Testis (tissue), 2 donors: ENCODE measurements at regions not wholly inside any gene's neighbourhood (a gene's known extent, or its start where the extent isn't known, plus 50 kb on each side); places are given as distances from the start of the nearest gene placed in this dataset.

ENCODE experiments used
- DNase-seq: peaks from one replicate; pipeline ENCODE4 v3.0.0-alpha.2; 2019
- H3K27ac ChIP-seq, 2 donors: fragments of 200-600 bp; sonication (generic); one replicate each; pipeline ENCODE4 v1.5.1; 2019
- H3K27me3 ChIP-seq: fragments of 200-600 bp; sonication (generic); one replicate; pipeline ENCODE4 v1.5.1; 2019
- H3K36me3 ChIP-seq: fragments of 200-600 bp; sonication (generic); one replicate; pipeline ENCODE4 v1.5.1; 2017; ENCODE audit warnings: low read depth; ENCODE audit errors: missing control alignments
- H3K4me1 ChIP-seq: fragments of 200-600 bp; sonication (generic); one replicate; pipeline ENCODE4 v1.5.1; 2019
- H3K4me3 ChIP-seq, 2 donors: fragments of 200-600 bp; sonication (generic); one replicate each; pipeline ENCODE4 v1.5.1; 2017 to 2019
- H3K9me3 ChIP-seq: fragments of 200-600 bp; sonication (generic); one replicate; pipeline ENCODE4 v1.5.1; 2017
- CTCF ChIP-seq, 3 experiments: fragments of 450-650 bp in 2 of 3; fragments of 200-600 bp in 1 of 3; sonication (generic) in 1 of 3; IDR thresholded peaks; one replicate each; pipeline ENCODE4 v1.5.1; 2016 to 2019; ENCODE audit warnings: antibody characterized with exemption in 3 of 3, mild to moderate bottlenecking in 2 of 3, moderate library complexity in 1 of 3
- POLR2A ChIP-seq: fragments of 450-650 bp; IDR thresholded peaks from one replicate; pipeline ENCODE4 v1.6.1; 2017; ENCODE audit warnings: antibody characterized with exemption, mild to moderate bottlenecking, moderate library complexity
- WGBS, 2 donors: methylation state at CpG; one replicate each; pipeline ENCODE4 v1.1.5; 2018; 5-methylcytosine and 5-hydroxymethylcytosine counted together
- intact Hi-C: fragments of 100-400 bp; cut with DNase I; formaldehyde crosslinking; loops from one replicate; pipeline ENCODE4 v1.15.1; 2023; ENCODE audit warnings: low total_unique reads

GRCh38 chr5:168015506-168015905 lies 275.9 kb upstream of the WWC1 start:
- peaks cover 2% of the 10 kb centered on the region for H3K4me1 ChIP-seq
- intact Hi-C loops = no loop called here
- no peak overlapping the region for H3K4me3 ChIP-seq
- 77 to 86% methylated on average over 7 of the region's 7 CpGs for WGBS, 2 donors
- H3K36me3 ChIP-seq = no peaks in the 10 kb centered on the region
- no peak for DNase-seq
- H3K27ac ChIP-seq = no peak overlapping the region
- H3K27me3 ChIP-seq = no peaks in the 10 kb centered on the region
- no peaks in the 10 kb centered on the region for H3K9me3 ChIP-seq
- TF ChIP-seq POLR2A (no peak), CTCF (IDR thresholded peaks at IDR 0.05) (no peak)

GRCh38 chr5:168017313-168017712 lies 274.1 kb upstream of the WWC1 start:
- Histone ChIP-seq H3K4me1 (peaks cover 3% of the 10 kb centered on the region), H3K9me3 (no peaks in the 10 kb centered on the region), H3K36me3 (no peaks in the 10 kb centered on the region), H3K27me3 (no peaks in the 10 kb centered on the region), H3K27ac (no peak overlapping the region), H3K4me3 (no peak overlapping the region)
- WGBS, 2 donors = 65 to 88% methylated on average over 3 of the region's 3 CpGs
- DNase-seq = no peak
- intact Hi-C loops = no loop called here
- TF ChIP-seq CTCF (IDR thresholded peaks at IDR 0.05) = no peak

- Histone ChIP-seq H3K27me3 (no peaks in the 10 kb centered on the region), H3K9me3 (no peaks in the 10 kb centered on the region), H3K4me3 (no peak overlapping the region), H3K27ac (no peak overlapping the region), H3K4me1 (peaks cover 3% of the 10 kb centered on the region), H3K36me3 (no peaks in the 10 kb centered on the region)
- intact Hi-C loops = no loop called here
- DNase-seq = no peak
- TF ChIP-seq POLR2A = no peak
- TF ChIP-seq CTCF (IDR thresholded peaks at IDR 0.05) = no peak
- WGBS, 2 donors = 95 to 98% methylated on average over 3 of the region's 3 CpGs
Measured at GRCh38 chr5:168019143-168019542, 272.3 kb upstream of the WWC1 start.

- Histone ChIP-seq H3K27ac (peak overlapping the region in 1 of 2 donors; percentile 20), H3K9me3 (no peaks in the 10 kb centered on the region), H3K4me3 (no peak overlapping the region), H3K36me3 (no peaks in the 10 kb centered on the region), H3K4me1 (peaks cover 3% of the 10 kb centered on the region), H3K27me3 (no peaks in the 10 kb centered on the region)
- WGBS, 2 donors = 31 to 43% methylated on average over 11 of the region's 11 CpGs
- intact Hi-C loops = no loop called here
- no peak for DNase-seq
- no peak for TF ChIP-seq POLR2A
- TF ChIP-seq CTCF (IDR thresholded peaks at IDR 0.05) = peak in 1 of 3 experiments; percentile 22
Measured at GRCh38 chr5:168020542-168021294, 270.7 kb upstream of the WWC1 start.
